ENCODE measurements at regions not wholly inside any gene's neighbourhood (a gene's known extent, or its start where the extent isn't known, plus 50 kb on each side); places are given as distances from the start of the nearest gene placed in this dataset.

DNA sequence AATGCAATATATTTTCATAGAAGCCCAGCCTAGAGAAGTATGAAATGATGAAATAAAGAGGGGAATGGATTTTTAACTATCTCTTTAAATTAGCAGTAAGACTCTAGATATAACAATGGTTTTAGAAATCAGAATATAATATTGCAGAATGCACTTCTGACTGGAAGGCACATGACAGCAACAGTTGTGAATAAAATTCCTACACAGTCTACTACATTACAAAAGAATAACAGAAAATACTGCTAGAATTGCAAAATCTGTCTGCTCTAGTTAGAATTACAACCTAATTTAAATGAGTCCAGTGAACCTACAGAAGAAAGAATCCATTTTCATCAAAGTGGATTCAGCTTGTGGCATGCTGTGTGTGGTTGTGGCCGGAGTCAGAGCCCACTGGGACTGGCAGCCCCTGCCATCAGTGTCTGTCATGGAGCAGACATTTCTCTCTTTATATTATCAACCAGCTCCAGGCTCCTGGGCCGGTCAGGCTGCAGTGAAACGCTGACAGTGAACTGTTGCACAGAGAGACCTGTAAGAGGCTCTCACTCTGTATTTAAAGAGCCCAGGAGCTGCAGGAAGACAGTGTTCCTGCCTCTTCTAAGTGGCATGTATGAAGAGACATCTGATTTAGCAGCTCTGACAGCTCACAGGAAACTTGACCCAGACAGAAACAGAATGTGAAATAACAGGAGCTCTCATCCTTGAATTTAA is 1523.8 kb upstream of the CADM2 start:
- TF ChIP-seq TOX (CRISPR knock-in tag; IDR thresholded peaks at IDR 0.05; ENCODE audit: borderline replicate concordance): no peak
- TF ChIP-seq PPARA (CRISPR knock-in tag; IDR thresholded peaks at IDR 0.05; ENCODE audit: borderline replicate concordance): no peak
- TF ChIP-seq, protein P1, sequence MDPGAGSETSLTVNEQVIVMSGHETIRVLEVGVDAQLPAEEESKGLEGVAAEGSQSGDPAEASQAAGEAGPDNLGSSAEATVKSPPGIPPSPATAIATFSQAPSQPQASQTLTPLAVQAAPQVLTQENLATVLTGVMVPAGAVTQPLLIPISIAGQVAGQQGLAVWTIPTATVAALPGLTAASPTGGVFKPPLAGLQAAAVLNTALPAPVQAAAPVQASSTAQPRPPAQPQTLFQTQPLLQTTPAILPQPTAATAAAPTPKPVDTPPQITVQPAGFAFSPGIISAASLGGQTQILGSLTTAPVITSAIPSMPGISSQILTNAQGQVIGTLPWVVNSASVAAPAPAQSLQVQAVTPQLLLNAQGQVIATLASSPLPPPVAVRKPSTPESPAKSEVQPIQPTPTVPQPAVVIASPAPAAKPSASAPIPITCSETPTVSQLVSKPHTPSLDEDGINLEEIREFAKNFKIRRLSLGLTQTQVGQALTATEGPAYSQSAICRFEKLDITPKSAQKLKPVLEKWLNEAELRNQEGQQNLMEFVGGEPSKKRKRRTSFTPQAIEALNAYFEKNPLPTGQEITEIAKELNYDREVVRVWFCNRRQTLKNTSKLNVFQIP (CRISPR knock-in tag; IDR thresholded peaks at IDR 0.05; ENCODE audit: borderline replicate concordance, low read depth): no peak
- no peak for TF ChIP-seq GLIS3 (CRISPR knock-in tag; IDR thresholded peaks at IDR 0.05)
- TF ChIP-seq ZFP3 (CRISPR knock-in tag; IDR thresholded peaks at IDR 0.05): no peak
- no peak for TF ChIP-seq ZFP30 (CRISPR knock-in tag; IDR thresholded peaks at IDR 0.05)
